C4-2B (cell line): ENCODE measurements at regions not wholly inside any gene's neighbourhood (a gene's known extent, or its start where the extent isn't known, plus 50 kb on each side); places are given as distances from the start of the nearest gene placed in this dataset.

Experiments used
- ZFX ChIP-seq: fragments of 450-650 bp; IDR thresholded peaks from 2 replicates; pipeline ENCODE4 v1.6.1; 2017
- TF ChIP-seq, protein P1 (sequence below): fragments of 450-650 bp; conservative IDR thresholded peaks from 2 replicates; pipeline ENCODE4 v1.5.1; 2017; ENCODE audit warnings: mild to moderate bottlenecking

DNA sequence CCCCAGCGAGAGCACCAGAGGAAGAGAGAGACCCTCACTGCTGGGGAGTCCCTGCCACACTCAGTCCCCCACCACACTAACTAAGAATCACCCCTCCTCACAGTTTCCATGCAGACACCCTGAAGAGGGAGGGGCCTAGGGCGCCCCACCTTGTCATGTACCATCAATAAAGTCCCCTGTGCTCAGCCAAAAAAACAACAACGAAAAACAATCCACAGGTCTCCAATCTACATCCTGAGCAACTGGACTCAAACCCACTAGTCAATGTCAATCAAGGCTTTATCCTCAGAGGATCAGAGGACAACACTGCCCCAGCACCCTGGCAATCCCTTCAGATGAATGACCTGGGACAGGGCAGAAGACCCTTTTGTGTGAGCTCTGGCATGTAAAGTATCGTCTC, 210.1 kb upstream of the MSX2 start:
- TF ChIP-seq, protein P1, sequence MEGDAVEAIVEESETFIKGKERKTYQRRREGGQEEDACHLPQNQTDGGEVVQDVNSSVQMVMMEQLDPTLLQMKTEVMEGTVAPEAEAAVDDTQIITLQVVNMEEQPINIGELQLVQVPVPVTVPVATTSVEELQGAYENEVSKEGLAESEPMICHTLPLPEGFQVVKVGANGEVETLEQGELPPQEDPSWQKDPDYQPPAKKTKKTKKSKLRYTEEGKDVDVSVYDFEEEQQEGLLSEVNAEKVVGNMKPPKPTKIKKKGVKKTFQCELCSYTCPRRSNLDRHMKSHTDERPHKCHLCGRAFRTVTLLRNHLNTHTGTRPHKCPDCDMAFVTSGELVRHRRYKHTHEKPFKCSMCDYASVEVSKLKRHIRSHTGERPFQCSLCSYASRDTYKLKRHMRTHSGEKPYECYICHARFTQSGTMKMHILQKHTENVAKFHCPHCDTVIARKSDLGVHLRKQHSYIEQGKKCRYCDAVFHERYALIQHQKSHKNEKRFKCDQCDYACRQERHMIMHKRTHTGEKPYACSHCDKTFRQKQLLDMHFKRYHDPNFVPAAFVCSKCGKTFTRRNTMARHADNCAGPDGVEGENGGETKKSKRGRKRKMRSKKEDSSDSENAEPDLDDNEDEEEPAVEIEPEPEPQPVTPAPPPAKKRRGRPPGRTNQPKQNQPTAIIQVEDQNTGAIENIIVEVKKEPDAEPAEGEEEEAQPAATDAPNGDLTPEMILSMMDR: no peak
- TF ChIP-seq ZFX: no peak
